ENCODE measurements at regions not wholly inside any gene's neighbourhood (a gene's known extent, or its start where the extent isn't known, plus 50 kb on each side); places are given as distances from the start of the nearest gene placed in this dataset.

- ChIA-PET RAD21 (ENCODE audit: low non-redundant PET in 1 of 2, low total read pairs in 2 of 2, uncharacterized antibody in 2 of 2, unreplicated experiment in 2 of 2) (no interaction called here), POLR2A (no interaction called here), CTCF (no interaction called here)
- Histone ChIP-seq H3K9me2 (ENCODE audit: insufficient read depth) (no peaks in the 10 kb centered on the region), H3K9me3 (ENCODE audit: control insufficient read depth in 1 of 2, insufficient read depth in 1 of 2, low read depth in 1 of 2, low read length in 2 of 2) (no peaks in the 10 kb centered on the region), H3K4me1 (ENCODE audit: control insufficient read depth in 1 of 2, insufficient read depth in 2 of 2, low read length in 2 of 2) (no peaks in the 10 kb centered on the region), H2AFZ (ENCODE audit: low read depth, low read length, poor library complexity, severe bottlenecking) (no peak overlapping the region), H3K27me3 (ENCODE audit: insufficient read depth, low read length) (peaks cover 48% of the 10 kb centered on the region), H3K27ac (ENCODE audit: low read depth, low read length) (no peak overlapping the region), H3K36me3 (ENCODE audit: control insufficient read depth in 1 of 2, insufficient read depth in 2 of 2, low read length in 2 of 2) (no peaks in the 10 kb centered on the region), H3K4me2 (ENCODE audit: low read length) (no peak overlapping the region), H3K79me2 (ENCODE audit: insufficient read depth, low read length) (no peaks in the 10 kb centered on the region), H3K4me3 (replicated peaks in 1 of 2; ENCODE audit: low read depth in 1 of 2, low read length in 2 of 2) (no peak overlapping the region), H3K9ac (ENCODE audit: low read length) (no peak overlapping the region), H4K20me1 (ENCODE audit: insufficient read depth) (no peaks in the 10 kb centered on the region)
- TF ChIP-seq REST (IDR thresholded peaks at IDR 0.05; ENCODE audit: low read depth) (no peak), ZFX (IDR thresholded peaks at IDR 0.05) (no peak), SRF (IDR thresholded peaks at IDR 0.05; ENCODE audit: low read depth) (no peak), ZNF274 (IDR thresholded peaks at IDR 0.05; ENCODE audit: low read depth, low read length) (no peak), EZH2phosphoT487 (IDR thresholded peaks at IDR 0.05; ENCODE audit: borderline replicate concordance) (no peak), SP1 (IDR thresholded peaks at IDR 0.05; ENCODE audit: low read depth) (no peak), RAD21 (IDR thresholded peaks at IDR 0.05; ENCODE audit: low read depth) (no peak), EZH2 (IDR thresholded peaks at IDR 0.05) (no peak), ATF3 (IDR thresholded peaks at IDR 0.05) (no peak), CBX3 (IDR thresholded peaks at IDR 0.05; ENCODE audit: low read depth) (no peak), YY1 (IDR thresholded peaks at IDR 0.05; ENCODE audit: extremely low read depth, insufficient replicate concordance, low read depth, low read length) (no peak), JUND (IDR thresholded peaks at IDR 0.05) (no peak), CEBPB (IDR thresholded peaks at IDR 0.05; ENCODE audit: low read depth) (no peak), EGR1 (IDR thresholded peaks at IDR 0.05; ENCODE audit: low read depth) (no peak), ZBTB33 (IDR thresholded peaks at IDR 0.05; ENCODE audit: extremely low read depth, insufficient replicate concordance, low read length) (no peak), MAX (IDR thresholded peaks at IDR 0.05) (no peak)
- no peak for ATAC-seq
- no TSS peak for BruUV-seq (replicated peaks)
- intact Hi-C loops (cut with micrococcal nuclease), result no loop called here
- DNase-seq (ENCODE audit: low read depth, low spot score), result no peak
Measured at GRCh38 chr22:49674479-49675050, 153.1 kb downstream of the BRD1 start.
